HG02981 (cell line): ENCODE measurements at regions not wholly inside any gene's neighbourhood (a gene's known extent, or its start where the extent isn't known, plus 50 kb on each side); places are given as distances from the start of the nearest gene placed in this dataset.
"Not testable (repeated sequence)": the region's sequence is repeated elsewhere in the genome, so short reads cannot be mapped to it uniquely, and the experiment has no call there.

Experiments
- ATAC-seq: cut with Tn5 transposase; IDR thresholded peaks from one replicate; pipeline ENCODE4 v1.9.1; 2021; ENCODE audit warnings: mild to moderate bottlenecking, moderate library complexity; ENCODE audit not compliant: unreplicated experiment

GRCh38 chr12:90235642-90236041, 527.0 kb upstream of the ATP2B1 start:
- ATAC-seq, result no peak

- ATAC-seq, result no peak
Observed at GRCh38 chr12:90234472-90234871, 525.8 kb upstream of the ATP2B1 start.

DNA sequence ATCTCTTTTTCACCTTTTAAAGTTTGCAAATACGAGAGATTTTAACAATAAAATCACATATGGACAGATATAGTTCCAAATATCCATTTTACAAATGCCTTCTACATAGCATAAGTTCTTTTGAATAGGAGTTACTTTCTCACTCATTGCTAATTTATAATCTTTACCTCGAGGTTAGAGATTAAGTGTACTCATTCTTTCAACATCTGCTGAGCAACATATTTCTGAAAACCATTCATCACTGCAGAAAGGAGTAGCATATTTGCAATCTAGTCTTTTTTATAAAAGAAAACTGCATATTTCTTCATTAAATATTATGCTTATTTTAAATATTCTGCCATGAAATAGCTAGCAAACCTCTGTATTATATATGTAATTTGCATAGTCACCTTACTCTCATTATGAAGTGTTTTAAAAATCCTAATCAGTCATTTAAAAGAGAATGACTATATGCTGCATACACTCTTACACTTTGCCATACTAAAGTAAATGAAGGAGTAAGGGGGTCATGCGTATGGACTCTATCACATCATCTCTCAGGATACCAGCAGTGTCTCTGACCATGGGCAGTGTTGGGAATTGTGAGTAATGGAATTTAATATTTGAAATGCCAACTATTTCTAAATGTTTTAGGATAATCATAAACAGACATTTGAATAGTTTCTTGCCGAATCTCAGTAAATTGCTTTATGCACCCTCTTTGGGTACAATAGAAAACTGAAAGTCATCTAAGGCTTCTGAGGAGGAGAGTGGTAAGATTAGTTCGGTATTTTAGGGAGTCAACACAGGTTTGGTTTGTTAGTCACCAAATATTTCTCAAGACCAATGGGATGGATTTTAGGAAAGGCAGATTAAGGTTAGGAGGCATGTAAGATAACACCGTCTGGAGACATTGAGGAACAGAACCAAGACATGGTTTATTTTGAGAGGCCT, 524.8 kb upstream of the ATP2B1 start:
- no peak for ATAC-seq

DNA sequence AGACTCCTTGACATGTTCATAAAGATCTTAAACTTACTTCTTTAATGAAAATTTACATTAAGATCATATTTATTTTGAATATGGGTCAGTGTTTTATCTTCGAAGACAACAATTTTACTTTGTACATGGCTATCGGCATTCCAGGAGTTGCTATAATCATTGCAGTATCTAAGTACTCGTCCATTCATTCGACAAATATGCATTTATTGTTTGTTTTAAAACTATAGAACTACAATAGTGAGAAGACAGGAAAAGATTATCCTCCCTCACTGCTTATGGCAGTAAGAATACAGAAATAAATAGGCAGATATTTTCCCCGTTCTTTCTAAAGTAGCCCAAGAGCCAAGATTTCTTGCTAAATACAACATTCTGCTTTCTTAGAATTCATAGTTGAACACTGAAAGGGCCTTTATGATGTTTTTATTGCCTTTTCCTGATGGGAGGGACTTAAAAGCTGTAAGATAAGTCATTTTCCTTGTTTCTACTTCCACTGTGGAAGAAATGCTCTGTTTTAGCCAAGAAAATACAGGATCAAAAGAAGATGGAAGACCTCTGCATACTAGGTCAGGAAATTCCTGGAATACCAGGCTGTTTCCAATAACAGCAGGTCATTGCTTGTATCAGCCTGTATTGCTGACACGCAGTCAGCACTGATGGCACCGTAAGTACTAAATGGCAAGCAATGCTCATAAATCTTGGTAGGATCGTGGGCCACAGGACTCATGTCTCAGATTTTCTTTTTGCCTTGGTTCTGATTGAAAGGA, 521.0 kb upstream of the ATP2B1 start:
- no peak for ATAC-seq

- no peak for ATAC-seq
Observed at GRCh38 chr12:90226211-90226610, 517.6 kb upstream of the ATP2B1 start.

GRCh38 chr12:90216815-90217214, 508.2 kb upstream of the ATP2B1 start:
- ATAC-seq, result peak; percentile 56

DNA sequence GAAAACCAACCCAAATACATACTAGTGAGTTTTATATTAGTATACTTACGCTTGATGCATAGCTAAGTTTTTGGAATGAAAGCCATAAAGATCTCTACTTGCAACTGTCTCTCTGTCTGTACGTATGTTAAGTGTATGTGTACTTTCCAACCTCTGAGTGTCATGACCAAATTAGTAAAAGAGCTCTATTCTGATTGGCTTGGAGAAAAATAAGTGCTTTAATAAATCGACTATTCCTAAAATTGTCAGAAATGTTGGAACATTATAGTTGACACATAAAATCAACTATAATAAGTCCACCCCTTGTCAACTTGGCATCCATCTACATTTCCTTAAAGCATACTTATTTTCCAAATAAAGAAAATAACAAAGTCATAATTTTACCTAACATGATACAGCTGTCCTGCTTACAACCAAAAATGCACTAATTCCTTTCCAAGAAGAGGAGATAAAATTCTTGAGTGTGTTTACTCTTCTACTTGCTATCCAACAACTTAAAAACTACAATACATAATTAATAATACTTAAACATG, 507.4 kb upstream of the ATP2B1 start:
- ATAC-seq, result no peak

DNA sequence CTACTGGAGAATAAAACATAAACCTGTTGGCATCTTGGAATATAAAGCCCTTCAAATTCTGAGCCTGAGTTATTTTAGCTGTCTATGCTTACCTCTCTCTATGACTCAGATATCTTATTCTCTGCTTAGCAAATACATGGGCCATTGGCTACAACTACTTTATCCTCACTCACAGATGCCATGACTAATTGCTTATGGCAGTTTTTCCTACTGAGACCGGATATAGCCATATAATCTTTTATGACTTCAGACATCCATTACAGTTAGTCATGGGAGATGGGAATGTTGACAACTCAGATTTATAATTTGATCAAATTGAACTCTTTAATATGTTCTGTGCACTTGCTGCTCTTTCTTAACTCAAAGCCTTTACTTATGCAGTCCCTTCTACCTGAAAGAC, 502.4 kb upstream of the ATP2B1 start:
- no peak for ATAC-seq

DNA sequence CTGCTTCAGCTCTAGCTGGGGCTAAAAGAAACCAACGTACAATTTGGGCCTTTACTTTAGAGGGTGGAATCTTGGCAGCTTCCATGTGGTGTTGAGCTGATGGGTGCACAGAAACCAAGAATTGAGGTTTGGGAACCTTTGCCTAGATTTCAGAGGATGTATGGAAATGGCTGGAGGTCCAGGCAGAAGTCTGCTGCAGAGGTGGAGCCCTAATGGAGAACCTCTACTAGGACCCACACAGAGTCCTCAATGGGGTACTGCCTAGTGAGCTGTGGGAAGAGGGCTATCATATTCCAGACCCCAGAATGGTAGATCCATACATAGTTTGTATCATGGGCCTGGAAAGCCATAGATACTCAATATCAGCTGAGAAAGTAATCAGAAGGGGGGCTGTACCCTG, 500.4 kb upstream of the ATP2B1 start:
- no peak for ATAC-seq

DNA sequence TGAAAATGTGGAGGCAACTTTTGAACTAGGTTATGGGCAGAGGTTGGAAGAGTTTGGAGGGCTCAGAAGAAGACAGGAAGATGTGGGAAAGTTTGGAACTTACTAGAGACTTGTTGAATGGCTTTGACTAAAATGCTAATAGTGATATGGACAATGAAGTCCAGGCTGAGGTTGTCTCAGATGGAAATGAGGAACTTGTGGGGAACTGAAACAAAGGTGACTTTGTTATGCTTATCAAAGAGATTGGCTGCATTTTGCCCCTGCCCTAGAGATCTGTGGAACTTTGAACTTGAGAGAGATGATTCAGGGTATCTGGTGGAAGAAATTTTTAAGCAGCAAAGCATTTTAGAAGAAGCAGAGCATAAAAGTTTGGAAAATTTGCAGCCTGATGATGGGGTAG, 499.7 kb upstream of the ATP2B1 start:
- ATAC-seq, result not testable (repeated sequence)

DNA sequence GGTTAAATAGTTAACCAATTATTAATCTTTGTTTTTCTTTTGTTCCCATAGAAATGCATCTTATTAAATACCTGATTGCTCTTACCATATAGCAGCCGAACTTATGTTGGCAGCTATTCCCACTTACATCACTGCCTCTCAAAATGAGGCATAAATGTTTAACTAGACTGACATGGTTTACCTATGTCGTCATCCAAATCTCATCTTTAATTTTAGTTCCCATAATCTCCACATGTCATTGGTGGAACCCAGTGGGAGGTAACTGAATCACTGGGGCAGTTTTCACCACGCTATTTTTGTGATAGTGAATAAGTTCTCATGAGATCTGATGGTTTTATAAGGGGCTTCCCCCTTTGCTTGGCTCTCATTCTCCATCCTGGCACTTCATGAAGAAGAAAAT, 499.2 kb upstream of the ATP2B1 start:
- ATAC-seq, result no peak

GRCh38 chr12:90205165-90205564, 496.5 kb upstream of the ATP2B1 start:
- no peak for ATAC-seq

- ATAC-seq, result no peak
Observed at GRCh38 chr12:90203556-90203955, 494.9 kb upstream of the ATP2B1 start.

- ATAC-seq, result no peak
Observed at GRCh38 chr12:90199006-90199405, 490.4 kb upstream of the ATP2B1 start.

DNA sequence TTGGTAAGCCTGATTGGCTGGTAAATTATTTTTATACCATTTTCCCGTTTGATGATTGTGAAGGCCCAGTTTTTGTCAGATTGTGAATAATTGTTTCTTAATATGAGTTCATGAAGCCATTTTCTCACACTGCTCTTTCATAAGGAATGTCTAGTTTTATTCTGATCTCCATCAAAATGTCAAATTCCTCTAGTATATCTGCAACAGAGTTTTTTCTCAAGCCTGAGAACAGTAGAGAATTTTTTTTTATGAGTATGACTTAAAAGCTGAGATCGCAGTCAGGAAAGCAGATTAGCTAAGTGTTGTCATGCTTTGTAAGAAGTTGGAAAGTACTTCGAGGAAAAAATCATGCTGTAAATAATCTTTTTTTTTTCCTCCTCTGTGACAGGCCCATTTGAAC, 484.9 kb upstream of the ATP2B1 start:
- no peak for ATAC-seq

GRCh38 chr12:90188857-90189256, 480.2 kb upstream of the ATP2B1 start:
- no peak for ATAC-seq

GRCh38 chr12:90183201-90183600, 474.6 kb upstream of the ATP2B1 start:
- ATAC-seq, result no peak

DNA sequence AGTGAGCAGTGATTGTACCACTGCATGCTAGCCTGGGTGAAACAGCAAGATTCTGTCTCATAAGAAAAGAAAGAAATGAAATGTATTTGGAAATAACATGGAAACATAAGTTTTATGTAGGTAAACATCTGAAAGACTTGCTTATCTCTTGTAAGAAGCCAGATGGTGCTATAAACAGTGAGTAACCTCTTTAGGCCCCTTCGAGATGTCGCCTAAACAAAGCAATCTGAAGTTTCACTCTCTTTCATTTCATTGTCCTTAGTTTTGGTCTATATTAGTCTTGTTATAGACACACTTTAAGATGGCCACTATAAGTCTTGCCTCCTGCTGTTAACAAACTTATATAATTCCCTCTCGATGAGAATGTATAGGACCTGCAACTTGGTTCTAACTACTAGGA, 472.6 kb upstream of the ATP2B1 start:
- no peak for ATAC-seq

DNA sequence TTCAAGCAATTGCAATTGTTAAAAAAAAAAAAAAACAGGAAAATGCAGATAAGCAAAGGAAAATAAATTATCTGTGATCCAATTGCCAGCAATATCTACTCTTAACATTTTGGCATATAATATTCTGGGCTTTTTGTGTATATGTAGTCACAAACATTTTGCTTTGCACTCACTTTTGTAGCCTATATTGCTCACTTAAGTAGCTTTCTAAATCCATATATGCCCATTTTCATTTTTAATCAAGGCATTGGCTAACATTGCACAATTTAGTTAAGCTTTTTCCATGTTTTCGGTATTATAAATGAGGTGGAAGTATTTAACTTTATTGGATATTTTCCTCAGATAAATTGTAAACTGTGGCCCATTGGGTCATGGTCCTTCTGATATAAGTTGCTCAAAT, 466.3 kb upstream of the ATP2B1 start:
- no peak for ATAC-seq

DNA sequence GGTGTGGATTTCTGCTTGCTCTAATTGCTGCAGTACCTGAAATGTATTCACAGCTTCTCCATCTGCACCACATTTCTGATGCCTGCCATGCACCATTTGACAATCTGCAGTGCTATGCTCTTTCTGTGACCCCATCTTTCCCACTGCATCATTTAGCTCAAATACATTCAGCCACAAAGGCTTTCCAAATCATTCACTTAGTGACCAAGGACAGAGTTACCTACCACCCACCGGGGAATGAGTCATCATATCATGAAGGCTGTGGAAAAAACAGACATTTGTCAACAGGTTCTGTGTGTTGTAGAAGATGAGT, 465.5 kb upstream of the ATP2B1 start:
- ATAC-seq, result peak; percentile 73

- no peak for ATAC-seq
Observed at GRCh38 chr12:90173499-90174197, 465.0 kb upstream of the ATP2B1 start.
